HFFc6 (cell line): ENCODE measurements at regions not wholly inside any gene's neighbourhood (a gene's known extent, or its start where the extent isn't known, plus 50 kb on each side); places are given as distances from the start of the nearest gene placed in this dataset.
"Not testable (repeated sequence)": the region's sequence is repeated elsewhere in the genome, so short reads cannot be mapped to it uniquely, and the experiment has no call there.

Experiments used
- DNase-seq: peaks from one replicate; pipeline ENCODE4 v3.0.0-alpha.2; 2018
- H3K27ac Mint-ChIP-seq: 2 replicates; pipeline ENCODE4 v1.8.0; 2020; ENCODE audit warnings: mild to moderate bottlenecking, mixed read lengths
- H3K27me3 Mint-ChIP-seq: 2 replicates; pipeline ENCODE4 v1.8.0; 2021; ENCODE audit warnings: mild to moderate bottlenecking, moderate library complexity, mixed read lengths; ENCODE audit not compliant: insufficient read depth
- H3K36me3 Mint-ChIP-seq: 2 replicates; pipeline ENCODE4 v1.8.0; 2021; ENCODE audit warnings: low read depth, mixed read lengths
- H3K4me1 Mint-ChIP-seq: 2 replicates; pipeline ENCODE4 v1.8.0; 2020; ENCODE audit warnings: low read depth, mixed read lengths
- H3K4me3 Mint-ChIP-seq: 2 replicates; pipeline ENCODE4 v1.8.0; 2020; ENCODE audit warnings: mild to moderate bottlenecking, moderate library complexity, mixed read lengths
- H3K9me3 Mint-ChIP-seq: 2 replicates; pipeline ENCODE4 v1.8.0; 2020; ENCODE audit warnings: mild to moderate bottlenecking, mixed read lengths
- TF ChIP-seq, protein P1 (sequence below): fragments of 200-600 bp; sonication (generic); IDR thresholded peaks from 2 replicates; pipeline ENCODE4 v1.5.0; 2021; ENCODE audit warnings: antibody characterized with exemption, mild to moderate bottlenecking

DNA sequence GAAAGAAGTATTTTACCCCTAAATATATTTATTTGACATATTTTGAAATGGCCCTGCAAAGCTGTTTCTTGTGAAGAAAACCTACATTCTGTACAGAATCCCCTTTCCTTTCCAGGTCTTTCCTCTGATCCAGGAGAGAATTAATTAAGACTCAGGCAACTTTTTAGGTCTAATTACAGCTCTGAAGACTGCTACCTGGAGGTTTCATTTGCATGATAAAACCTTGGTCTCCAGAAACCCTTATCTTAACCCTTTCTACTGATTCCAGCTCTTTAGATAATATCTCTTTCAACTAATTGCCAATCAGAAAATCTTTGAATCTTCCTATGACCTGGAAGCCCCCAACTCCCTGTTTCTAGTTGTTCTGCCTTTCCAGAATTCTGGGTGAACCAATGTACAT lies 224.0 kb downstream of the FAM47A start:
- Mint-ChIP-seq H3K27ac (no peak overlapping the region), H3K9me3 (peaks cover 18% of the 10 kb centered on the region), H3K4me1 (no peaks in the 10 kb centered on the region)

DNA sequence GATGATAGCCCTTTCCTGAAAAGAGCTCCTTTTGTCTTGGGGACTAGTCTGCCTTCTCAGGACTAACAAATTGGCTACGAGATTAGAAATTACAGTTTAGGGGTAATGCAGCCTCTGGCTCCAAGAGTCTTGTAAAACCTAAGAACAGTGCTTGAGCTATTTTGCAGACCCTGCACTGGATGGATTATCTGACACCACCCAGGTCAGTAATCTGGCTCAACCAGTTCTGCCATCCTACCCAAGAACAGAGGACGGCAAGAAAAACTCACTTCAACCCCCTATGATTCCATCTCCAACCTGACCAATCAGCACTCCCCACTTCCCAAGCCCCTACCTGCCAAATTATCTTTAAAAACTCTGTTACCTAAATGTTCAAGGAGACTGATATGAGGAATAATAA lies 225.1 kb downstream of the FAM47A start:
- peaks cover 22% of the 10 kb centered on the region for H3K9me3 Mint-ChIP-seq
- no peak for DNase-seq
- no peaks in the 10 kb centered on the region for H3K27me3 Mint-ChIP-seq
- H3K36me3 Mint-ChIP-seq: no peaks in the 10 kb centered on the region
- H3K4me3 Mint-ChIP-seq: no peak overlapping the region
- no peak overlapping the region for H3K27ac Mint-ChIP-seq
- H3K4me1 Mint-ChIP-seq: no peaks in the 10 kb centered on the region
- TF ChIP-seq, protein P1, sequence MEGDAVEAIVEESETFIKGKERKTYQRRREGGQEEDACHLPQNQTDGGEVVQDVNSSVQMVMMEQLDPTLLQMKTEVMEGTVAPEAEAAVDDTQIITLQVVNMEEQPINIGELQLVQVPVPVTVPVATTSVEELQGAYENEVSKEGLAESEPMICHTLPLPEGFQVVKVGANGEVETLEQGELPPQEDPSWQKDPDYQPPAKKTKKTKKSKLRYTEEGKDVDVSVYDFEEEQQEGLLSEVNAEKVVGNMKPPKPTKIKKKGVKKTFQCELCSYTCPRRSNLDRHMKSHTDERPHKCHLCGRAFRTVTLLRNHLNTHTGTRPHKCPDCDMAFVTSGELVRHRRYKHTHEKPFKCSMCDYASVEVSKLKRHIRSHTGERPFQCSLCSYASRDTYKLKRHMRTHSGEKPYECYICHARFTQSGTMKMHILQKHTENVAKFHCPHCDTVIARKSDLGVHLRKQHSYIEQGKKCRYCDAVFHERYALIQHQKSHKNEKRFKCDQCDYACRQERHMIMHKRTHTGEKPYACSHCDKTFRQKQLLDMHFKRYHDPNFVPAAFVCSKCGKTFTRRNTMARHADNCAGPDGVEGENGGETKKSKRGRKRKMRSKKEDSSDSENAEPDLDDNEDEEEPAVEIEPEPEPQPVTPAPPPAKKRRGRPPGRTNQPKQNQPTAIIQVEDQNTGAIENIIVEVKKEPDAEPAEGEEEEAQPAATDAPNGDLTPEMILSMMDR: no peak

More for the DNA sequence above, 224.0 kb downstream of the FAM47A start:
- DNase-seq: no peak
- Mint-ChIP-seq H3K36me3 (no peaks in the 10 kb centered on the region), H3K27me3 (no peaks in the 10 kb centered on the region), H3K4me3 (no peak overlapping the region)
- TF ChIP-seq, protein P1: no peak

DNA sequence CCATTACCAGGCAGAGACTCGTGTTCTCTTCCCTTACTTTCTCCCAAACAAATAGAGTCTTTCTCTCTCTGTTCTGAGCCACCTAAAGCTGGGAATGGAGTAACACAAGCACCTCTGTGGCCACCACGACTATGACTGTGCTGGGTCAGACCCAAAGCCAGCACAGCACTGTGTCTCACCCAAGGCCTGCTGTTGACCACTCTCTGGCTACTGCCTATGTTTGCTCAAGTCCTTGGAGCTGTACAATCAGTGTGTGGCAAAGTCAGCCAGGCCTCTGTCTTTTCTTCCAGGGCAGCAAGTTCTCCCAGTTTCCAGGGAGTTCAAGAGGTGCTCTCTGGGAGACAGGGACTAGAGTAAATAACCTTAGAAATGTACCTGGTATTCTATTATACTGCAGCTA lies 239.4 kb downstream of the FAM47A start:
- TF ChIP-seq, protein P1: no peak
- Mint-ChIP-seq H3K9me3 (no peaks in the 10 kb centered on the region), H3K4me1 (no peaks in the 10 kb centered on the region), H3K27me3 (no peaks in the 10 kb centered on the region), H3K4me3 (no peak overlapping the region), H3K36me3 (no peaks in the 10 kb centered on the region), H3K27ac (no peak overlapping the region)
- no peak for DNase-seq

DNA sequence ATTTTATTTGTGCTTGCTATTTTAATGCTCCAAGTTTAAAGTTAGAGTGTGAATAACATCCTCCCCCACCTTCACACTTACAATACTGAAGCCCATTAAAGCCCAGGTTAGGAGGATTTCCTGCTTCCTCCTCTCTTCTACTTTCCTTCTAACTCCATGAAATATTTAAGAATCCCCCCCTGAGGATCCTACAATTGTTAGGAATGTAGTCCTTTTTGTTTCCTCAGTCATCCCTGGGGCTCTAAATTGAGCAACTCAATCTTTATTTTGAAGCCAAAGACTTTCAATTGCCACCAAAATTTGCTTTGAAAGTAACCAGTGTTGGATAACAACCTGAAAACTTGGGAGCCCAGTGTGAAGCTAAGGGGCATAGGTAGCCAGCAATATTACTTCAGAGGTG lies 276.9 kb downstream of the FAM47A start:
- Mint-ChIP-seq H3K27ac (no peak overlapping the region), H3K9me3 (no peaks in the 10 kb centered on the region), H3K36me3 (no peaks in the 10 kb centered on the region), H3K4me1 (no peaks in the 10 kb centered on the region), H3K27me3 (no peaks in the 10 kb centered on the region), H3K4me3 (no peak overlapping the region)
- TF ChIP-seq, protein P1: no peak
- DNase-seq: no peak

DNA sequence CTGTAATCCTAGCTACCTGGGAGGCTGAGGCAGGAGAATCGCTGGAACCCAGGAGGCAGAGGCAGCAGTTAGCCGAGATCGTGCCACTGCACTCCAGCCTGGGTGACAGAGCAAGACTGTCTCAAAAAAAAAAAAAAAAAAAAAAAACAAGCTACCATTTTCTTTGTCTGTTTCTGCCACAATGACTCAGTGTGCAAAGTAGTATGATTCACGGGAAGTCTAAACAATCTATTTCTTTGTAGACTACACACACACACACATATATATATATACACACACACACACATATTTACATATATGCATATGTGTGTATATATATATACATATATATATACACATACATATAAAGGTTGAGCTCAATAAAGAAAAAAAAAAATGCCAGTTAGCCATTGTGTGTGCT lies 280.0 kb downstream of the FAM47A start:
- not testable (repeated sequence) for DNase-seq, H3K36me3 Mint-ChIP-seq, H3K4me1 Mint-ChIP-seq, H3K27me3 Mint-ChIP-seq, H3K4me3 Mint-ChIP-seq, H3K9me3 Mint-ChIP-seq, H3K27ac Mint-ChIP-seq

DNA sequence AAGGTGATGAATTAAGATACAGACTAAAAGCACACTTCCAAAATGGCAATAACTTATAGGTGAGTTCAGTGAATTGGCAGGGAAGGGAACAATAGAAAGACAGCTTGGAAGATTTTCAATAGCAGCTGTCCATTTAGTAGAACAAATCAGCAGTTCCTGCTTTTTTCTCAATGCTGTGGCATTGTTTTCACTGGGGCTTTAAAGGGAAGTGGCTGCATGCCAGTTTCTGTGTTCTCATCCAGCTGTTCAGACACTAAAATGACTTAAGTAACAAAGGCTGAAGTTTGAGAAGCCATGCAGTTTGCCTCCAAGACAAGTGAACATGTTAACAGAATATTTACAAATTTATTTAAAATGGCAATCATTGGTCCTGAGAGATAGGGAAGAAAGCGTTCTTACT lies 291.9 kb downstream of the FAM47A start:
- no peak for DNase-seq
- H3K4me3 Mint-ChIP-seq: no peak overlapping the region
- no peaks in the 10 kb centered on the region for H3K4me1 Mint-ChIP-seq
- H3K27ac Mint-ChIP-seq: no peak overlapping the region
- H3K27me3 Mint-ChIP-seq: no peaks in the 10 kb centered on the region
- H3K36me3 Mint-ChIP-seq: no peaks in the 10 kb centered on the region
- TF ChIP-seq, protein P1: no peak
- no peaks in the 10 kb centered on the region for H3K9me3 Mint-ChIP-seq
